OCI-LY1 (cell line): ENCODE measurements at regions not wholly inside any gene's neighbourhood (a gene's known extent, or its start where the extent isn't known, plus 50 kb on each side); places are given as distances from the start of the nearest gene placed in this dataset.
"Not testable (repeated sequence)": the region's sequence is repeated elsewhere in the genome, so short reads cannot be mapped to it uniquely, and the experiment has no call there.

Experiments
- H2AFZ ChIP-seq: fragments of 200-600 bp; sonication (generic), shearing (Covaris generic); 2 replicates; pipeline ENCODE4 v1.6.0; 2014; ENCODE audit warnings: antibody characterized with exemption, mild to moderate bottlenecking, low read length
- H3F3A ChIP-seq: fragments of 200-600 bp; sonication (generic), shearing (Covaris generic); 2 replicates; pipeline ENCODE4 v1.6.0; 2014; ENCODE audit warnings: mild to moderate bottlenecking, antibody characterized with exemption, low read length, moderate library complexity; ENCODE audit not compliant: insufficient read depth
- H3K27ac ChIP-seq: fragments of 200-600 bp; sonication (generic); 2 replicates; pipeline ENCODE4 v1.5.1; 2014; ENCODE audit warnings: low read length, mixed run types, mild to moderate bottlenecking, low read depth; ENCODE audit not compliant: poor library complexity, severe bottlenecking
- H3K27me3 ChIP-seq: fragments of 200-600 bp; sonication (generic); 2 replicates; pipeline ENCODE4 v1.6.0; 2014; ENCODE audit warnings: antibody characterized with exemption, mild to moderate bottlenecking, low read length, moderate library complexity; ENCODE audit not compliant: insufficient read depth
- H3K36me3 ChIP-seq: fragments of 200-600 bp; sonication (generic); 2 replicates; pipeline ENCODE4 v1.6.1; 2014; ENCODE audit warnings: mild to moderate bottlenecking, antibody characterized with exemption, low read length, moderate library complexity, mixed read lengths; ENCODE audit not compliant: insufficient read depth
- H3K4me1 ChIP-seq: fragments of 200-600 bp; sonication (generic); 2 replicates; pipeline ENCODE4 v1.5.1; 2014; ENCODE audit warnings: mild to moderate bottlenecking, low read length, moderate library complexity; ENCODE audit not compliant: insufficient read depth, severe bottlenecking
- H3K4me2 ChIP-seq: fragments of 200-600 bp; sonication (generic), shearing (Covaris generic); 2 replicates; pipeline ENCODE4 v1.6.1; 2014; ENCODE audit warnings: low read length
- H3K4me3 ChIP-seq: fragments of 200-600 bp; sonication (generic); 2 replicates; pipeline ENCODE4 v1.5.1; 2014; ENCODE audit warnings: low read length, low read depth, mild to moderate bottlenecking, mixed read lengths; ENCODE audit not compliant: poor library complexity, severe bottlenecking
- H3K79me2 ChIP-seq: fragments of 200-600 bp; shearing (Covaris generic); 2 replicates; pipeline ENCODE4 v1.6.1; 2016; ENCODE audit warnings: mixed run types, low read length, mixed read lengths; ENCODE audit not compliant: insufficient read depth
- H3K9ac ChIP-seq: fragments of 200-600 bp; sonication (generic), shearing (Covaris generic); 2 replicates; pipeline ENCODE4 v1.6.1; 2014; ENCODE audit warnings: mild to moderate bottlenecking, low read length, mixed read lengths
- H3K9me2 ChIP-seq: fragments of 200-600 bp; sonication (generic), shearing (Covaris generic); 2 replicates; pipeline ENCODE4 v1.6.1; 2014; ENCODE audit warnings: low read depth, mild to moderate bottlenecking, low read length, mixed read lengths
- H3K9me3 ChIP-seq: fragments of 200-600 bp; shearing (Covaris generic); 2 replicates; pipeline ENCODE4 v1.6.1; 2014; ENCODE audit warnings: low read length, mixed read lengths
- H4K20me1 ChIP-seq: fragments of 200-600 bp; sonication (generic), shearing (Covaris generic); 2 replicates; pipeline ENCODE4 v1.6.0; 2016; ENCODE audit warnings: mild to moderate bottlenecking, low read length; ENCODE audit not compliant: insufficient read depth
- EZH2 ChIP-seq: fragments of 200-600 bp; sonication (generic), shearing (Covaris generic); IDR thresholded peaks from 2 replicates; pipeline ENCODE4 v1.8.0; 2017; ENCODE audit warnings: borderline replicate concordance, mixed run types, mild to moderate bottlenecking, antibody characterized with exemption, low read length, moderate library complexity, mixed read lengths
- TF ChIP-seq, protein P1 (sequence below): fragments of 200-600 bp; sonication (generic), shearing (Covaris generic); IDR thresholded peaks from 2 replicates; pipeline ENCODE4 v1.5.1; 2017; ENCODE audit warnings: mild to moderate bottlenecking, antibody characterized with exemption, low read length, moderate library complexity, mixed read lengths

DNA sequence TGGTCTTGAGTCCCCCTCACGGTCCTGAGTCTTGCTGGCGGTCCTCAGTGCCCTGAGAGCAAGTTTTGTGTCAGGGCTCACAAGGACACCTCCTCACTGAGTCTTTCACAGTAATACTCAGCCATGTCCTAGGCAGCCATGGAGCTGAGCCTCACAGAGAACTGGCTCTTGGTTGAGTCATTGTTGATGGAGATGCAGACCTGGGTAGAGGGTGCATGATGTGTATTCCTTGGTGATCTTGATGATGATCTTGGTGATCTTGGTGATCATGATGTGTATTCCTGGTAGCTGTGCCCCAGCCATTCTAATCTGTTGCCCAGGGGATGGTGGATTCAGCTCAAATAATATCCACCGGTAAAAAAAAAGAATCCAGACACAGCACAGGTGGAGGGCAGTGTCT is 495.4 kb downstream of the TMEM121 start:
- Histone ChIP-seq H3K9me2 (no peaks in the 10 kb centered on the region), H3K9me3 (no peaks in the 10 kb centered on the region), H3K9ac (no peak overlapping the region), H2AFZ (no peak overlapping the region), H3K4me2 (no peak overlapping the region), H3K4me3 (no peak overlapping the region), H3K79me2 (no peaks in the 10 kb centered on the region), H3F3A (no peaks in the 10 kb centered on the region), H3K27ac (no peak overlapping the region), H4K20me1 (no peaks in the 10 kb centered on the region), H3K4me1 (no peaks in the 10 kb centered on the region), H3K27me3 (no peaks in the 10 kb centered on the region), H3K36me3 (no peaks in the 10 kb centered on the region)
- TF ChIP-seq, protein P1, sequence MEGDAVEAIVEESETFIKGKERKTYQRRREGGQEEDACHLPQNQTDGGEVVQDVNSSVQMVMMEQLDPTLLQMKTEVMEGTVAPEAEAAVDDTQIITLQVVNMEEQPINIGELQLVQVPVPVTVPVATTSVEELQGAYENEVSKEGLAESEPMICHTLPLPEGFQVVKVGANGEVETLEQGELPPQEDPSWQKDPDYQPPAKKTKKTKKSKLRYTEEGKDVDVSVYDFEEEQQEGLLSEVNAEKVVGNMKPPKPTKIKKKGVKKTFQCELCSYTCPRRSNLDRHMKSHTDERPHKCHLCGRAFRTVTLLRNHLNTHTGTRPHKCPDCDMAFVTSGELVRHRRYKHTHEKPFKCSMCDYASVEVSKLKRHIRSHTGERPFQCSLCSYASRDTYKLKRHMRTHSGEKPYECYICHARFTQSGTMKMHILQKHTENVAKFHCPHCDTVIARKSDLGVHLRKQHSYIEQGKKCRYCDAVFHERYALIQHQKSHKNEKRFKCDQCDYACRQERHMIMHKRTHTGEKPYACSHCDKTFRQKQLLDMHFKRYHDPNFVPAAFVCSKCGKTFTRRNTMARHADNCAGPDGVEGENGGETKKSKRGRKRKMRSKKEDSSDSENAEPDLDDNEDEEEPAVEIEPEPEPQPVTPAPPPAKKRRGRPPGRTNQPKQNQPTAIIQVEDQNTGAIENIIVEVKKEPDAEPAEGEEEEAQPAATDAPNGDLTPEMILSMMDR: no peak
- no peak for TF ChIP-seq EZH2

DNA sequence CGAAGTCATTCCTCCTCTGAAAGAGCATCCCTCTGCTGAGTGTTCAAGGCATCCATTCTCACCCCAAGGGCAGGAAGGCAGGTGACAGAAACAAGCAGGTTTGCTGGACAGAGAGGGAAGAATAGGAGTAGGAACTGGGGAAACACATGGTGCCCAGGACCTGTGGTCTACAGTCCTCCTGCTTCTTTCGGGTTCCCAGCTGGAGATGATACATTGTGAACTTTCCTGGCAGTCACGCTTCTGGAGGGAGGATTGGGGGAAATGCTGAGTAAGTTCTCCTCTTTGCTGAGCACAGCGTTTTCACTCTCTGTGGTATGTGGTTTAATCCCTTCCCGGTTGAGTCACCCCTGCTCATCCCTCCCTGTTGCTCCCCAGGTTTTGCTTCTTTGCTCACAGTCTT is 496.3 kb downstream of the TMEM121 start:
- H3K36me3 ChIP-seq, H3K9me2 ChIP-seq, H3K9ac ChIP-seq, H3K4me2 ChIP-seq, H3K27me3 ChIP-seq, H4K20me1 ChIP-seq, H3K27ac ChIP-seq, H3K9me3 ChIP-seq, H3K4me1 ChIP-seq, H3K79me2 ChIP-seq, H3K4me3 ChIP-seq, H3F3A ChIP-seq, H2AFZ ChIP-seq: not testable (repeated sequence)

DNA sequence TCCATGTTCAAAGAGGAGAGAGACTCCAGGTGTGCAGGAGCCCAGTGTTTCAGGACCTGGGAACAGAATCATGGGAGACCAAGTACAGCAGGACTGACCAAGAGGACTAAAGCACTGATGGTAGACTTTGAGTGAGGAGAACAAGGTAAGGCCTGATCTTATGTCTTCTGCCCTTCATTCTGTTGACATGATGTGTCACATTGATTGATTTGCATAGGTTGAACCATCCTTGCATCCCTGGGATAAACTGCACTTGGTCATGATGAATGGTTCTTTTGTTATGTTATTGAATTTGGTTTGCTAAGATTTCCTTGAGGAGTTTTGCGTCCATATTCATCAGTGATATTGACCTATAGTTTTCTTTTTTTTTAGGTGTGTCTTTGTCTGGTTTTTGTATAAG is 497.0 kb downstream of the TMEM121 start:
- Histone ChIP-seq H3K9me3 (no peaks in the 10 kb centered on the region), H3K27me3 (no peaks in the 10 kb centered on the region), H3F3A (no peaks in the 10 kb centered on the region), H2AFZ (no peak overlapping the region), H3K4me3 (no peak overlapping the region), H3K4me2 (no peak overlapping the region), H3K27ac (no peak overlapping the region), H3K79me2 (no peaks in the 10 kb centered on the region), H3K4me1 (no peaks in the 10 kb centered on the region), H3K36me3 (no peaks in the 10 kb centered on the region), H3K9ac (no peak overlapping the region), H4K20me1 (no peaks in the 10 kb centered on the region), H3K9me2 (no peaks in the 10 kb centered on the region)
- no peak for TF ChIP-seq EZH2
- TF ChIP-seq, protein P1: no peak

DNA sequence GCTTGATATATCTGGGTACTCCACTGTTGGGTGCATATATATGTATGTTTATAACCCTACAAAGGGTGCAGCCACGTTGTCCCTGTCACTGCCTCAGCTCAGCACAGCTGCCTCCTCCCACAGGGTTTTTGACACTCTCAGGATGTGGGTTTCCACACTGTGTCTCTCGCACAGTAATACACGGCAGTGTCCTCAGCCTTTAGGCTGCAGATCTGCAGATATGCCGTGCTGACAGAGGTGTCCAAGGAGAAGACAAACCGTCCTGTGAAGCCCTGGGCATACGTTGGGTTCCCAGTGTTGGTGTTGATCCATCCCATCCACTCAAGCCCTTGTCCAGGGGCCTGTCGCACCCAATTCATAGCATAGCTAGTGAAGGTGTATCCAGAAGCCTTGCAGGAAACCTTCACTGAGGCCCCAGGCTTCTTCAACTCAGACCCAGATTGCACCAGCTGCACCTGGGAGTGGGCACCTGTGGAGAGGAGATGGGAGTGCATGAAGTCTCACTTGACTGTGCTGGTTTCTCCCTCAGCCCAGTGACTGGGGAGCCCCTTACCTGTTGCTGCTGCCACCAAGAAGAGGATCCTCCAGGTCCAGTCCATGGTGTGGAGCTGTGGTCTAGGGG is 498.7 kb downstream of the TMEM121 start:
- TF ChIP-seq, protein P1: no peak
- TF ChIP-seq EZH2: no peak
- Histone ChIP-seq H3K79me2 (no peaks in the 10 kb centered on the region), H3K36me3 (no peaks in the 10 kb centered on the region), H3F3A (no peaks in the 10 kb centered on the region), H3K9ac (no peak overlapping the region), H3K4me2 (no peak overlapping the region), H3K9me2 (no peaks in the 10 kb centered on the region), H3K4me3 (no peak overlapping the region), H3K4me1 (no peaks in the 10 kb centered on the region), H2AFZ (no peak overlapping the region), H3K27ac (no peak overlapping the region), H4K20me1 (no peaks in the 10 kb centered on the region), H3K27me3 (no peaks in the 10 kb centered on the region), H3K9me3 (no peaks in the 10 kb centered on the region)
